ENCODE measurements at regions not wholly inside any gene's neighbourhood (a gene's known extent, or its start where the extent isn't known, plus 50 kb on each side); places are given as distances from the start of the nearest gene placed in this dataset.

DNA sequence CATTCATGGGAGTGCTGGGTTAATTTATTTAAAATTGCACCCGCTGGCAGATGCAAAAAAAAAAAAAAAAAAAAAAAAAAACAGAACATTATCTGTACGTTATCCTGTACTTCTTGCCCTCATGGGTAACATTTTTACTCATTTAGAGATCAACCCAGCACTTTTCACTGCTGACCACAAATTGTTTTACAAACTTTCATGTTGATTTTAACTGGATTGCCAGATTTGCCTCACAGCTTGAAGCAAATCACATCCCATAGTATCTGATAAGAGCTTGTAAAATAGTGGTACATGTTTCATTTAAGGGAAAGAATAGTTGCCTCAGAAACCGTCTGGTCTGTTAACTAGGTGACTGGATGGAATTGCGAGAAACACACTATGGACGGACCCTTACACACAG, 640.8 kb downstream of the TRIML1 start:
- TF ChIP-seq, protein P1, sequence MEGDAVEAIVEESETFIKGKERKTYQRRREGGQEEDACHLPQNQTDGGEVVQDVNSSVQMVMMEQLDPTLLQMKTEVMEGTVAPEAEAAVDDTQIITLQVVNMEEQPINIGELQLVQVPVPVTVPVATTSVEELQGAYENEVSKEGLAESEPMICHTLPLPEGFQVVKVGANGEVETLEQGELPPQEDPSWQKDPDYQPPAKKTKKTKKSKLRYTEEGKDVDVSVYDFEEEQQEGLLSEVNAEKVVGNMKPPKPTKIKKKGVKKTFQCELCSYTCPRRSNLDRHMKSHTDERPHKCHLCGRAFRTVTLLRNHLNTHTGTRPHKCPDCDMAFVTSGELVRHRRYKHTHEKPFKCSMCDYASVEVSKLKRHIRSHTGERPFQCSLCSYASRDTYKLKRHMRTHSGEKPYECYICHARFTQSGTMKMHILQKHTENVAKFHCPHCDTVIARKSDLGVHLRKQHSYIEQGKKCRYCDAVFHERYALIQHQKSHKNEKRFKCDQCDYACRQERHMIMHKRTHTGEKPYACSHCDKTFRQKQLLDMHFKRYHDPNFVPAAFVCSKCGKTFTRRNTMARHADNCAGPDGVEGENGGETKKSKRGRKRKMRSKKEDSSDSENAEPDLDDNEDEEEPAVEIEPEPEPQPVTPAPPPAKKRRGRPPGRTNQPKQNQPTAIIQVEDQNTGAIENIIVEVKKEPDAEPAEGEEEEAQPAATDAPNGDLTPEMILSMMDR (IDR thresholded peaks at IDR 0.05 in 2 of 3, conservative IDR thresholded peaks at IDR 0.05 in 1 of 3; ENCODE audit: borderline replicate concordance in 1 of 3, insufficient read depth in 1 of 3, low read depth in 2 of 3, low read length in 2 of 3): no peak
- TF ChIP-seq POLR2AphosphoS5 (IDR thresholded peaks at IDR 0.05; ENCODE audit: low read depth, low read length) (no peak), POLR2A (IDR thresholded peaks at IDR 0.05; ENCODE audit: borderline replicate concordance, extremely low read depth, insufficient read depth, insufficient read length) (no peak), EZH2 (IDR thresholded peaks at IDR 0.05) (no peak), ZFX (IDR thresholded peaks at IDR 0.05) (no peak), ZNF274 (IDR thresholded peaks at IDR 0.05; ENCODE audit: low read depth, low read length) (no peak), YY1 (IDR thresholded peaks at IDR 0.05; ENCODE audit: extremely low read depth, insufficient replicate concordance, low read depth, low read length) (no peak)
